C4-2B (cell line): ENCODE measurements at regions not wholly inside any gene's neighbourhood (a gene's known extent, or its start where the extent isn't known, plus 50 kb on each side); places are given as distances from the start of the nearest gene placed in this dataset.

Source experiments
- ZFX ChIP-seq: fragments of 450-650 bp; IDR thresholded peaks from 2 replicates; pipeline ENCODE4 v1.6.1; 2017
- TF ChIP-seq, protein P1 (sequence below): fragments of 450-650 bp; conservative IDR thresholded peaks from 2 replicates; pipeline ENCODE4 v1.5.1; 2017; ENCODE audit warnings: mild to moderate bottlenecking

DNA sequence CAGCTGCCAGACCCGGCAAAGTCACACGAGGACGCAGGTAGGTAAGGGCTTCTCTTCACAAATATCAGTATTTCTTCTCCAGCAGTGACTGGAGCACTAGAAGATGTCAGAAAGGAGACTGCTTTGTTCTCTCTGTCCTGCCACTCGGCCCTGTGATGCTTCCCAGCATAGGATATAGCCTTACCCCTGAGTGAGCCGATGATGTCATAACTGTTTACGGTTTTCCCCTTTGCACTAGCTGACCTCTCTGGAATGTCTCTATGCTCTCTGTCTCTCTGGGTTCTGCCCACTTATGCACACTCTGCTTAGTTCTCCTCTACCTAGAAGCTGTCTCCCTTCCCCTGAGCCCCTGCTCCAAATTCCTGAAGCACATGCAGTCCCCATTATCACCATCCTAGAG, 167.5 kb upstream of the PODXL start:
- TF ChIP-seq, protein P1, sequence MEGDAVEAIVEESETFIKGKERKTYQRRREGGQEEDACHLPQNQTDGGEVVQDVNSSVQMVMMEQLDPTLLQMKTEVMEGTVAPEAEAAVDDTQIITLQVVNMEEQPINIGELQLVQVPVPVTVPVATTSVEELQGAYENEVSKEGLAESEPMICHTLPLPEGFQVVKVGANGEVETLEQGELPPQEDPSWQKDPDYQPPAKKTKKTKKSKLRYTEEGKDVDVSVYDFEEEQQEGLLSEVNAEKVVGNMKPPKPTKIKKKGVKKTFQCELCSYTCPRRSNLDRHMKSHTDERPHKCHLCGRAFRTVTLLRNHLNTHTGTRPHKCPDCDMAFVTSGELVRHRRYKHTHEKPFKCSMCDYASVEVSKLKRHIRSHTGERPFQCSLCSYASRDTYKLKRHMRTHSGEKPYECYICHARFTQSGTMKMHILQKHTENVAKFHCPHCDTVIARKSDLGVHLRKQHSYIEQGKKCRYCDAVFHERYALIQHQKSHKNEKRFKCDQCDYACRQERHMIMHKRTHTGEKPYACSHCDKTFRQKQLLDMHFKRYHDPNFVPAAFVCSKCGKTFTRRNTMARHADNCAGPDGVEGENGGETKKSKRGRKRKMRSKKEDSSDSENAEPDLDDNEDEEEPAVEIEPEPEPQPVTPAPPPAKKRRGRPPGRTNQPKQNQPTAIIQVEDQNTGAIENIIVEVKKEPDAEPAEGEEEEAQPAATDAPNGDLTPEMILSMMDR = no peak
- no peak for TF ChIP-seq ZFX
